Stimulated activated CD8-positive, alpha-beta memory T cell treated with anti-CD3 and anti-CD28 coated beads, Interleukin-12 subunit alpha, Interleukin-12 subunit beta, amount 100 ng/mL, for 24 hours (primary cell): ENCODE measurements at regions not wholly inside any gene's neighbourhood (a gene's known extent, or its start where the extent isn't known, plus 50 kb on each side); places are given as distances from the start of the nearest gene placed in this dataset.
"Not testable (repeated sequence)": the region's sequence is repeated elsewhere in the genome, so short reads cannot be mapped to it uniquely, and the experiment has no call there.

ENCODE experiments used
- DNase-seq: peaks from one replicate; pipeline ENCODE4 v3.0.0-alpha.2; 2020; ENCODE audit errors: extremely low read depth

- not testable (repeated sequence) for DNase-seq
Measured at GRCh38 chr1:88623101-88623500, 61.0 kb upstream of the PKN2 start.
